Cardiac septum (tissue), 1 donor: ENCODE measurements at regions not wholly inside any gene's neighbourhood (a gene's known extent, or its start where the extent isn't known, plus 50 kb on each side); places are given as distances from the start of the nearest gene placed in this dataset.

Source experiments
- DNase-seq: peaks from one replicate; pipeline ENCODE4 v3.0.0-alpha.2; 2020; ENCODE audit warnings: low spot score
- intact Hi-C: fragments of 100-400 bp; cut with DNase I; formaldehyde crosslinking; loops from one replicate; pipeline ENCODE4 v1.14.0; 2022
- donor health status: DM: no; HTN: no; CAD: no.

DNA sequence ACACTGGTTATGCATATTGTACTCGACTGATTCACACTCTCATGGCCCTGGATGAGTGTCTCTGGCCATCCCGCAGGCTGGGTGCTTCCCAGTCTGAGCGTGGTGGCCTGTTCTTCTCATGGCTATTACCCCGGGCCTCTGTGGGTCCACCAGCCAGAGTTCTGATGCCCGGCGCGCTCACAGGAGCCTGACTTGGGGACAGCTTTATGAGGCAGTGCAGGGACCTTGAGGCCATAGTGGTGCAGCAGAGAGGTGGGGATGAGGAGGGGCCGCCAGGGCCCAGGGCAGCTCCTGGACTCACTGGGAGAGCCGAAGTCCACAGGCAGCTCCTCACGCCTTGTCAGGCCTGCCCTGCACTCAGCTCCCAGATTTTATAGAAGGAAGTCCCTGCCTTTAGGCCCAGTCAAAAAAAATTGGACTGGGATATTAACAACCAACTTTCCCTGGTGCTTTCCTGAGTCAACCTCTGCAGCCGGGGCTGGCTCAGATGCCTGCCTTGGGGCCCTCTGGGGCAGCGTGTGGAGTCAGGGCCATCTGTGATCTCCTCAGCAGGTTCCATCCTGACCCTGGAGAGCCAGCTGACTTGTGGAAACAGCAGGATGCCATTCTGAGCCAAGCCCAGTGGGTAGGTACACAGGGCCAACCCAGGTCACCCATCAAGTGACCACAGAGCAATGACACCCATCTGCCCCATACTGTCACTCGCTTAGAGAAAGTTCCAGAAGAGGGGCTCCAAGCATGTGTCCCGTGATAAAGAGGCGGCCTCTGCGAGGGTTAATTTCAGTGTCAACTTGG, 89.4 kb upstream of the DIO3 start:
- intact Hi-C loops, result no loop called here
- DNase-seq, result peak; percentile 72

DNA sequence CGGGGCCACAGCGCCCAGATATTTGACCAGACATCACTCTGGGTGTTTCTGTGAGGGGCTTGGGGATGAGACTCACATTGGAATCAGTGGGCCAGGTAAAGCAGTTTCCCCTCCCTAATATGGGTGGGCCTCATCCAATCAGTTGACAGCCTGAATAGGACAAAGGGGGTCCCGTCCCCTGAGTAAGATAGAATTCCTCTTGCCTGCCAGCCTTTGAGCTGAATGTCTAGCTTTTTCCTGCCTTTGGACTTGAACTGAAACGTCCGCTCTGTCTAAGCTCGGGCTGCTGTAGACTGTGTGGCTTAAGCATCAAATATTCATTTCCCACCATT, 88.8 kb upstream of the DIO3 start:
- intact Hi-C loops, result no loop called here
- DNase-seq, result no peak

DNA sequence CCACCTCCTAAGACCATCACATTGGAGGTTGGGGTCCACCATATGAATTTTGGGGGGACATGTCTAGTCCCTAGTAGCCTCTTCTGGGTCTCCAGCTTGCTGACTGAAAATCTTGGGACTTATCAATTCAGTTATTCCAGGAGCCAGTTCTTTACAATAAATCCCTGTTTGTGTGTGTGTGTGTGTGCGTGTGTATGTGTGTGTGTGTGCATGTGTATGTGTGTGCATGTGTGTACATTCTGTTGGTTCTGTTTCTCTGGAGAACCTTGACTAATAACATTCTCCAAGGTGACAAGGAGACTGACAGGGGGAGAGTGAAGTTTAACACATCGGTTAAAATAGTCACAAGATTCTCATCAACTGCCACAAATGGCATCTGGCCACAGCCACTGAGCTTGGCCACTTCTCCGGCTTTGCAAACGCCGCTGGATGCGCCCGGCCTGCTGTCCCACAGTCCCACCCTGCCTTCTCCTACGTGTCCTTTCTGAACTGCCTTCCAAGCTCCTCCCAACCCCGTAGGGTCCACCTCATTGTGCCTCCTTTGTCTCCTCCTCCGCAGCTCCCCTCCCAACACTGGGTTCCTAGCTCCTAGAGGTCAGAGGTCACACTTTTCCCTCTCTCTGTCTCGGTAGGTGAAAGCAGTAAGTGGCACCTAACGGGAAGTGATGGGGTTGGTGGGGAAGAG, 88.1 kb upstream of the DIO3 start:
- intact Hi-C loops, result no loop called here
- peak; percentile 50 for DNase-seq

- intact Hi-C loops, result no loop called here
- peak; percentile 41 for DNase-seq
Observed at GRCh38 chr14:101473795-101474562, 87.3 kb upstream of the DIO3 start.

DNA sequence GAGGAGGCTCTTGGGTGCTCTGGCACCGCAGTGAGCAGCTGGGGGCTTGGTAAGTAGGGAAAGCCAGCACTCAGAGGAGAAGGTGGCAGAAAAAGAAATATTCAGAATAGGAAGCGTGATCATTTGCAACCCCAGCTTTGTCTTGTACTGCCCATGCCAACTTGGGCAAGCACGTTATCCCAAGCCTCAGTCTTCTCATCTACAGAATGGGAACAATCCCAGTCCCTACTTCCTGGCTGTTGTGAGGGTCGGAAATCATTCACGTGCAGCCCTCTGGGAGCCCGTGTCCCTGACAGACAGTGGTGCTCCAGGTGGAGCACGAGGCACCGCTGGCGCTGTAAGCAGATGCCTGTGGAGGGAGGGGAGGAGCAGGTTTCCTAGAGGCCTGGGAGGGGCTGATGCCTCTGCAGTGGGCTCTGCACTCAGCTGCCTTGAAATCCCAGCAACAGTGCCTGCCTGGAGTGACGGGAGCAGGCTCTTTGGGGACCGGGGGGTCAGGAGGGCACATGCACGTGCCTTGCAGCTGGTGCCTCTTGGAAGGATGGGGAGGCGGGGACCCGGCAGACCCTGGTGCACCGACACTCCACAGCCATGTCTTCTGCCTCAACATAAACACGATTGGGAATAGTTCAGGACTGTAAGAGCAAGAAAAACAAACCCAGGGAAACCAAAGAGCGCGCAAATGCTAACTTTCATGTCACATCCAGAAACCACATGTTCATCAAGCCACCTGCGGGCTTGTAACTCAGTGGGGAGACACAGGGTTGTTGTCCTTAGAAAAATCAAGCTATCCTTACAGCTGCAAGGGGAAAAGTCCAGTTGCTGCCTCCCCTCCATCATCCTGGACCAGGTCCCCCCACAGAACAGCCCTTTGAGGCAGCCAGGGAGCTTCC, 86.5 kb upstream of the DIO3 start:
- intact Hi-C loops, result no loop called here
- DNase-seq, result peak; percentile 60

DNA sequence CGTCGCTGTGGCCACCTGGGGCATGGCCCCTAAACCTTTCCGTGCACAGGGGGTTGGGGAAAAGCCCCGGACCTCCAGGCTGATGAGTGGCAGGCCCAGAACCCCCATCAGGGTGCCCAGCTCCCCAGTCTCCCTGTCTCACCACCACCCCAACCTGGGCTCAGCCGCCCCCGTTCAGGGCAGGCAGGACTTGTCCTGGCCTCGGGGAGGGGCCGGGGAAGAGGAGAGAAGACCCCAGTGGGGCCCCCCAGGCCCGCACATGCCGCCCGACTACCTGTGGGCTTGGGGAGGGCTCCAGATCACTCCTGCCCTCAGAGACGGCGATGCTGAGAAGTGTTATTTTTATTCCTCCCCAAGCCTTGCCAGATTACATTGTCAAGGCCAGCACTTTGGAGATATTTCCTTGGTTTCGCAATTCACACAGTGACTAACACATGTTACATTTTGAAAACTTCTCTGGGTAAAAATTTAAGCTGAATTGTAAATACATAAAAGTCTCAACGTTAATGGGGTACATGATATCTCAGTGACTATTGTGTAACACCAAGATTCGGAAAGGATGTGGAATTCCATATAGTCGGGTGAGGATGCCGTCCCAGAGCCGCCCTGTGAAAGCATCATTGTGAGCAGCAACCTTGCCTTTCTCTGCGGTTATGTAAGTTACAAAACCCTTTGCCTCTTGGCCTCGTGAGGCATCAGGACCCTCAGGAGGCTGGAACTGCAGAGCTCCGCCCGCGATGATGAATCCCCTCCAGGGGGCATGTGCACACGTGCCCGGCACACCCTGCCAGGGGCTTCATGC, 85.6 kb upstream of the DIO3 start:
- intact Hi-C loops, result no loop called here
- DNase-seq, result peak; percentile 70

GRCh38 chr14:101476258-101476915, 84.9 kb upstream of the DIO3 start:
- DNase-seq, result peak; percentile 72
- intact Hi-C loops, result no loop called here

GRCh38 chr14:101476916-101477553, 84.3 kb upstream of the DIO3 start:
- intact Hi-C loops, result no loop called here
- DNase-seq, result peak; percentile 59

DNA sequence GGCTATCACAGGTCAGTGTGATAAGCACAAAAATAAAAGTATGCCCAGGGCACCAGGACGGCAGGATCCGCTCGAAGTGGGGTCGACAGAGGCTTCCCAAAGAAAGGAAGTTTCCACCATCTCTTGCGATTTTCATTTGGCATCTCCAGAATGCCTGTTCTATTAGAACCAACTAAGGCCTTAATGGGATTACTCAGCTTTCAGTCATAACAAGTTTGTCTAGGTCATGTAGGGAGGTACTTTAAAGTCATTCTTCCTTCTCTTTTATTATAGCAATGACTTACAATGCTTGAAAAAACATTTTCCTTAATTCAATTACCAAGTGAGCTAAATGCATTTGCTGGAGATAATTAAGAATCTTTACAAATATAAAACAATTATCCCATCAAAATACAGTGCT, 83.6 kb upstream of the DIO3 start:
- DNase-seq, result no peak

DNA sequence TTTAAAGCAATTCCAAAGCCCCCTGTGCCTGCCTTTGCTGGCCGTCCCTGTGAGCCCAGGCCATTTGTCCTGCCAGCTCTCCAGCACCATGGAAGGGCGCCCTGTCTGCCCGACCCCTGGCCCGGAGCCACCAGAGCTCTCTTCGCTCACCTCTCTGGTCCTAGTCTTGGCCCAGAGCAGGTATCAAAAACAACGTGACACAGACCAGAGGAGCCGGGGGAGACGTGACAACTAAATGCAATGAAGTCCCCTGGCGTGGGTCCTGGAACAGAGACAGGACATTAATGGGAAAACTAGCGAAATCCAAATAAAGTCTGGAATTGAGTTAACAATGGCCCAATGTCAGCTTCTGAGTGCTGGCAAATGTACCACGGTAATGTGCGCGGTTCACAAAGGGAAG, 83.2 kb upstream of the DIO3 start:
- DNase-seq, result peak; percentile 10
- intact Hi-C loops, result no loop called here

More for the DNA sequence above, 83.6 kb upstream of the DIO3 start:
- intact Hi-C loops, result no loop called here

DNA sequence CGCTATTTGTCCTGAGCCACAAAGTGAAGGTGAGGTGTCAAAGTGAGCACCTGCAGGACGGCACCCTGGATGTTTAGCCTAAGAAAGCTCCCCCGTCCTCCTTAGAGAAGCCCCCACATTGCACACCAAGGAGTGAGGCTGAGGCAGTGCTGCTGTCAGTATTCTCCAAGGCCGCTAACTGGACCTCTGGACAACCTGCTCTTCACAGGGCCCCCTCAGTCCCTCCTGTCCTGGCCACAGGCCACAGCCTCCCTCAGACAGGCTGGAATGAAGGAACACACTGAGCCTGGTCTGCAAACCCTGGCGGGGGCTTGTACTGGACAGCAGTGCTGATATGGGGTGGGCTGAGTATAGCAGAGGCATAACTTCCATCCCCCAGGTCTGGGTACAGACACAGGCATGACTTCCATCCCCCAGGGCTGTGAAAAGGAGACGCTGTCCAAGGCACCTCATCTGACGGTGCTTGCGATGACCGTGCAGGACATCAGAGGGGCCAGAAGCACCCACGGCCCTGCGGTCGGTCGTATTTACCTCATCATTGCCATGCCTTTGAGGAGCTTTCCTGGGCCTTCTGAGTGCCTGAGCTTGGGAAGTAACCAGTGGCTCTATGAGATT, 82.4 kb upstream of the DIO3 start:
- intact Hi-C loops, result no loop called here
- DNase-seq, result peak; percentile 56

GRCh38 chr14:101480022-101480746, 81.1 kb upstream of the DIO3 start:
- intact Hi-C loops, result no loop called here
- DNase-seq, result peak; percentile 26

- intact Hi-C loops, result no loop called here
- DNase-seq, result peak; percentile 54
Observed at GRCh38 chr14:101480747-101481530, 80.4 kb upstream of the DIO3 start.

DNA sequence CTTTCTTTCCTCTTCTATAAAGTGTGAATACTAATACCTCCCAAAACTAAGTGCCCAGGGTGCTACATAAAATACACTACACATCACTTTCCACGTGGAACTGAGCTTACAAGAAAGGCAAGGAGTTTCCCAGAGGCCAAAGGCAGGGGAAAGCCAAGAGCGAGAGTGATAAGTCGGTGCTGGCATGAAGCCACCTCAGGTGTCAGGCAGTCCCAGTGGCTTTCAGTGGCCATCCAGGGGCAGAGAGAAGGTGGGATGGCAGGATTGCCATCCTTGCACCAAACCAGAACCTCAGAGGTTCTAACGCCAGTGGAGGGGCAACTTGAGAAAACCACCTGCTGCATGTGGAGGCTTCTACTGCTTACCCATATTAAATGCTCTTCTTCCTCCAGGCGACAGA, 79.7 kb upstream of the DIO3 start:
- intact Hi-C loops, result no loop called here
- DNase-seq, result peak; percentile 9

- peak; percentile 15 for DNase-seq
- intact Hi-C loops, result no loop called here
Observed at GRCh38 chr14:101482066-101482465, 79.2 kb upstream of the DIO3 start.

GRCh38 chr14:101483829-101484228, 77.5 kb upstream of the DIO3 start:
- DNase-seq, result no peak
- intact Hi-C loops, result no loop called here
